PC-9 (cell line): ENCODE measurements at regions not wholly inside any gene's neighbourhood (a gene's known extent, or its start where the extent isn't known, plus 50 kb on each side); places are given as distances from the start of the nearest gene placed in this dataset.

Experiments used
- CTCF ChIP-seq: fragments of 200-600 bp; sonication (generic); conservative IDR thresholded peaks from 2 replicates; pipeline ENCODE4 v1.6.1; 2017; ENCODE audit warnings: mixed run types, antibody characterized with exemption, mild to moderate bottlenecking, moderate library complexity
- EZH2 ChIP-seq: fragments of 200-600 bp; sonication (generic); IDR thresholded peaks from 2 replicates; pipeline ENCODE4 v1.8.0; 2017; ENCODE audit warnings: antibody characterized with exemption, low read depth

GRCh38 chr1:83493633-83494032 is 505.3 kb downstream of the TTLL7 start:
- TF ChIP-seq CTCF (no peak), EZH2 (no peak)
